RPMI7951 (cell line): ENCODE measurements at regions not wholly inside any gene's neighbourhood (a gene's known extent, or its start where the extent isn't known, plus 50 kb on each side); places are given as distances from the start of the nearest gene placed in this dataset.
"Not testable (repeated sequence)": the region's sequence is repeated elsewhere in the genome, so short reads cannot be mapped to it uniquely, and the experiment has no call there.

Experiments used
- DNase-seq: peaks from one replicate; pipeline ENCODE4 v3.0.0-alpha.2; 2012; ENCODE audit warnings: low read depth

GRCh38 chr1:148049115-148049496 lies 103.0 kb downstream of the NBPF11 start:
- not testable (repeated sequence) for DNase-seq

GRCh38 chr1:148048423-148049114 lies 103.5 kb downstream of the NBPF11 start:
- peak; percentile 35 for DNase-seq

DNA sequence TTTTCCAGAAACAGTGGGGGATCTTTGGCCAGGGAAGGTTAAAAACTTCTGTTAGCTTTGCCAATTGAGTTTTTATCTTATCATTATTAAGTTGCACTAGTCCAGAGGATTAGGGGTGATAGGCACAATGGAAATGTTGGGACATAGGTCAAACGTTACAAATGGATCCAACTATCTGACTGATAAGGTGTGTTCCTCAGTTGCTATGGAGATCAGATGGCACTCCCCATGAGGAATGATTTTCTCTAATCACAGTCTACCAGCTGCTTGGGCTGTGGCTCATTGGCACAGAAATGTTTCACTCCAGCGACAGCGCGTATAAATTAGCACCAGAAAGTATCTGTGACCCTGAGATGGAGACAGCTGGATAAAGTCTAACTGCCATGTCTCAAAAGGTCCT lies 106.2 kb downstream of the NBPF11 start:
- DNase-seq: not testable (repeated sequence)

DNA sequence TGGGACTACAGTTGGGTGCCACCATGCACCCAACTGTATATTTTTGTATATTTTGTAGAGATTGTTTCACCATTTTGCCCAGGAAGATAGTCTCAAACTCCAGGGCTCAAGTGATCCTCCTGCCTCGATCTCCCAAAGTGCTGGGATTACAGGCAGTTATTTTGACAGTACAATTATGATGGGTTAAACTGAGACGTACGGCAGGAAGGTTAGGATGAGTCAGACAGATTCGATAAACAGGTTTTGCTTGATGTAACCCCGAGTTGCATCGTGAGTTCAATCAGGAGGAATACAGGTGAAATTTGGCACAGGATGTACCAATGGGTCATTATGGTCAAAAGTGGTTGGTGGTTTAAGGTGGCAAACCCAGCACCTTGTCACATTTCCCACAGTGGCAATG lies 107.6 kb downstream of the NBPF11 start:
- not testable (repeated sequence) for DNase-seq
